ENCODE measurements at regions not wholly inside any gene's neighbourhood (a gene's known extent, or its start where the extent isn't known, plus 50 kb on each side); places are given as distances from the start of the nearest gene placed in this dataset.

DNA sequence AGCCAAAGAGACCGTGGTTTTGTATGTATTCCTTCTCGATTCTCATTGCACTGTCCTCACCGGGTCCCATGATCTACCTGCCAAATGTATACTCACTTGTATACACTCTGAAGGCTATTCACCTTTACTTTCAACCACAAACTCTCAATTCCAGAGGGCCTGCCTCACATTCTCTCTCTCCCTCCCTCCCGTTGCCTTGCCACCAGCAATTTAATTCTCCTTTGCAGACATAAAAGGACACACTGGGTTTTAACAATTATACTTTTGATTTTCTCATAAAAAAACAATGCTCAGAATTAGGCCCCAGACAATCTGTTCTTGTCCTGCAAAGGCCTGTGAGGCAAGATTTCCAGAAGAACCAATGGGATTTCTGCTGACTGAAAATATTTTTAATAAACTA is 265.1 kb upstream of the PSMD7 start:
- Histone ChIP-seq H4K20me1 (ENCODE audit: insufficient read depth, low read length) (no peaks in the 10 kb centered on the region), H3K56ac (ENCODE audit: extremely low read depth, insufficient read depth, low read length) (no peak overlapping the region), H4K91ac (ENCODE audit: insufficient read depth, low read depth, low read length) (no peak overlapping the region), H4K5ac (ENCODE audit: low read depth, low read length) (no peak overlapping the region), H3K4me2 (ENCODE audit: low read depth, low read length) (no peak overlapping the region), H4K8ac (ENCODE audit: low read depth in 2 of 2, low read length in 2 of 2) (no peak overlapping the region), H2BK5ac (ENCODE audit: low read depth, low read length, poor library complexity, severe bottlenecking) (no peak overlapping the region), H3K23ac (ENCODE audit: low read depth, low read length) (no peak overlapping the region), H3K4me3 (ENCODE audit: insufficient read depth, low read depth, low read length) (no peak overlapping the region), H3K9me3 (ENCODE audit: control insufficient read depth, insufficient read depth, low read length) (no peaks in the 10 kb centered on the region), H2BK120ac (ENCODE audit: low read depth, low read length) (no peak overlapping the region), H2BK15ac (ENCODE audit: low read depth, low read length) (no peak overlapping the region), H3K9ac (ENCODE audit: low read depth, low read length) (no peak overlapping the region), H2AK9ac (replicated peaks; ENCODE audit: low read depth, low read length, poor library complexity) (no peak overlapping the region), H2AK5ac (ENCODE audit: low read depth, low read length) (no peak overlapping the region), H3K4ac (ENCODE audit: low read depth, low read length) (no peak overlapping the region), H3K79me1 (ENCODE audit: low read depth in 1 of 2, low read length in 2 of 2) (no peaks in the 10 kb centered on the region), H3K4me1 (ENCODE audit: control insufficient read depth, insufficient read depth, low read length) (no peaks in the 10 kb centered on the region), H3K27me3 (ENCODE audit: control insufficient read depth, insufficient read depth, low read length) (no peaks in the 10 kb centered on the region; the same call in 1 of the 2 replicates), H2BK20ac (ENCODE audit: low read depth, low read length) (no peak overlapping the region), H3K14ac (replicated peaks; ENCODE audit: low read depth, low read length) (no peak overlapping the region), H3K9me1 (ENCODE audit: insufficient read depth, low read length) (no peaks in the 10 kb centered on the region), H3K27ac (ENCODE audit: insufficient read depth, low read length) (no peak overlapping the region), H2AFZ (replicated peaks; ENCODE audit: low read length, poor library complexity) (no peak overlapping the region), H3K36me3 (ENCODE audit: control insufficient read depth, insufficient read depth, low read length) (no peaks in the 10 kb centered on the region), H3K18ac (ENCODE audit: low read depth, low read length) (no peak overlapping the region)
- no peak for DNase-seq
- in situ Hi-C loops (cut with MboI; ENCODE audit: low sequenced_read_pairs) (no loop called here), intact Hi-C loops (cut with micrococcal nuclease) (loop anchor here (10.0 kb wide), 3 partner anchors 1567 to 1907 kb away; no protein-coding TSS in a partner anchor), dilution Hi-C loops (cut with HindIII; ENCODE audit: low sequenced_read_pairs, unreplicated experiment) (no loop called here)
- no TSS peak for BruUV-seq (replicated peaks)
- no peak for ATAC-seq (ENCODE audit: low read depth)
- ChIA-PET POLR2A (ENCODE audit: unreplicated experiment) (no interaction called here), CTCF (no interaction called here)
- WGBS, 2 experiments (ENCODE audit: extremely low coverage in 2 of 2, insufficient read length in 1 of 2) = 80% methylated on average over 4 of the region's 4 CpGs; no CpG with 5 or more reads in 1 of the 2 experiments
- TF ChIP-seq CEBPB (IDR thresholded peaks at IDR 0.05; ENCODE audit: low read depth, low read length) (no peak), POLR2A (IDR thresholded peaks at IDR 0.05; ENCODE audit: low read depth, low read length) (no peak), MAFK (IDR thresholded peaks at IDR 0.05; ENCODE audit: low read depth, low read length) (no peak), NFE2L2 (IDR thresholded peaks at IDR 0.05; ENCODE audit: low read depth, low read length) (no peak), BHLHE40 (IDR thresholded peaks at IDR 0.05; ENCODE audit: low read depth, low read length) (no peak), RFX5 (IDR thresholded peaks at IDR 0.05; ENCODE audit: low read depth, low read length) (no peak), SMC3 (IDR thresholded peaks at IDR 0.05; ENCODE audit: low read depth, low read length) (no peak), FOS (IDR thresholded peaks at IDR 0.05; ENCODE audit: low read depth, low read length) (no peak), RCOR1 (IDR thresholded peaks at IDR 0.05; ENCODE audit: insufficient replicate concordance, low read length) (no peak)
- TF ChIP-seq, protein P1, sequence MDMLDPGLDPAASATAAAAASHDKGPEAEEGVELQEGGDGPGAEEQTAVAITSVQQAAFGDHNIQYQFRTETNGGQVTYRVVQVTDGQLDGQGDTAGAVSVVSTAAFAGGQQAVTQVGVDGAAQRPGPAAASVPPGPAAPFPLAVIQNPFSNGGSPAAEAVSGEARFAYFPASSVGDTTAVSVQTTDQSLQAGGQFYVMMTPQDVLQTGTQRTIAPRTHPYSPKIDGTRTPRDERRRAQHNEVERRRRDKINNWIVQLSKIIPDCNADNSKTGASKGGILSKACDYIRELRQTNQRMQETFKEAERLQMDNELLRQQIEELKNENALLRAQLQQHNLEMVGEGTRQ (IDR thresholded peaks at IDR 0.05; ENCODE audit: low read depth, low read length) = no peak
- TF ChIP-seq, protein P2, sequence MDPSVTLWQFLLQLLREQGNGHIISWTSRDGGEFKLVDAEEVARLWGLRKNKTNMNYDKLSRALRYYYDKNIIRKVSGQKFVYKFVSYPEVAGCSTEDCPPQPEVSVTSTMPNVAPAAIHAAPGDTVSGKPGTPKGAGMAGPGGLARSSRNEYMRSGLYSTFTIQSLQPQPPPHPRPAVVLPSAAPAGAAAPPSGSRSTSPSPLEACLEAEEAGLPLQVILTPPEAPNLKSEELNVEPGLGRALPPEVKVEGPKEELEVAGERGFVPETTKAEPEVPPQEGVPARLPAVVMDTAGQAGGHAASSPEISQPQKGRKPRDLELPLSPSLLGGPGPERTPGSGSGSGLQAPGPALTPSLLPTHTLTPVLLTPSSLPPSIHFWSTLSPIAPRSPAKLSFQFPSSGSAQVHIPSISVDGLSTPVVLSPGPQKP (IDR thresholded peaks at IDR 0.05; ENCODE audit: borderline replicate concordance, low read depth, low read length) = no peak
- TF ChIP-seq, protein P3, sequence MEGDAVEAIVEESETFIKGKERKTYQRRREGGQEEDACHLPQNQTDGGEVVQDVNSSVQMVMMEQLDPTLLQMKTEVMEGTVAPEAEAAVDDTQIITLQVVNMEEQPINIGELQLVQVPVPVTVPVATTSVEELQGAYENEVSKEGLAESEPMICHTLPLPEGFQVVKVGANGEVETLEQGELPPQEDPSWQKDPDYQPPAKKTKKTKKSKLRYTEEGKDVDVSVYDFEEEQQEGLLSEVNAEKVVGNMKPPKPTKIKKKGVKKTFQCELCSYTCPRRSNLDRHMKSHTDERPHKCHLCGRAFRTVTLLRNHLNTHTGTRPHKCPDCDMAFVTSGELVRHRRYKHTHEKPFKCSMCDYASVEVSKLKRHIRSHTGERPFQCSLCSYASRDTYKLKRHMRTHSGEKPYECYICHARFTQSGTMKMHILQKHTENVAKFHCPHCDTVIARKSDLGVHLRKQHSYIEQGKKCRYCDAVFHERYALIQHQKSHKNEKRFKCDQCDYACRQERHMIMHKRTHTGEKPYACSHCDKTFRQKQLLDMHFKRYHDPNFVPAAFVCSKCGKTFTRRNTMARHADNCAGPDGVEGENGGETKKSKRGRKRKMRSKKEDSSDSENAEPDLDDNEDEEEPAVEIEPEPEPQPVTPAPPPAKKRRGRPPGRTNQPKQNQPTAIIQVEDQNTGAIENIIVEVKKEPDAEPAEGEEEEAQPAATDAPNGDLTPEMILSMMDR (conservative IDR thresholded peaks at IDR 0.05; ENCODE audit: low read depth, low read length) = no peak
